Progenitor cell of endocrine pancreas (in vitro differentiated cells): ENCODE measurements at regions not wholly inside any gene's neighbourhood (a gene's known extent, or its start where the extent isn't known, plus 50 kb on each side); places are given as distances from the start of the nearest gene placed in this dataset.

ENCODE experiments used
- DNase-seq: peaks from one replicate; pipeline ENCODE4 v3.0.0; 2021; ENCODE audit warnings: low spot score; ENCODE audit not compliant: unreplicated experiment
- H3K27ac Mint-ChIP-seq: 2 replicates; pipeline ENCODE4 v1.8.0; 2021; ENCODE audit warnings: mild to moderate bottlenecking, moderate library complexity, mixed read lengths
- H3K27me3 Mint-ChIP-seq: 2 replicates; pipeline ENCODE4 v1.8.0; 2021; ENCODE audit warnings: mixed read lengths
- H3K36me3 Mint-ChIP-seq: 2 replicates; pipeline ENCODE4 v1.8.0; 2022; ENCODE audit warnings: mixed read lengths; ENCODE audit not compliant: insufficient read depth
- H3K4me1 Mint-ChIP-seq: 2 replicates; pipeline ENCODE4 v1.8.0; 2021; ENCODE audit warnings: low read depth, mixed read lengths
- H3K4me3 Mint-ChIP-seq: 2 replicates; pipeline ENCODE4 v1.8.0; 2021; ENCODE audit warnings: low read depth, mild to moderate bottlenecking, moderate library complexity, mixed read lengths
- H3K9me3 Mint-ChIP-seq: 2 replicates; pipeline ENCODE4 v1.8.0; 2021; ENCODE audit warnings: low read depth, mixed read lengths
- TF ChIP-seq, protein P1 (sequence below): fragments of 200-600 bp; sonication (generic); IDR thresholded peaks from one replicate; pipeline ENCODE4 v1.5.0; 2021; ENCODE audit warnings: antibody characterized with exemption, mild to moderate bottlenecking; ENCODE audit not compliant: unreplicated experiment

- Mint-ChIP-seq H3K36me3 (peaks cover 11% of the 10 kb centered on the region), H3K9me3 (no peaks in the 10 kb centered on the region), H3K4me1 (peaks cover 2% of the 10 kb centered on the region), H3K27ac (no peak overlapping the region), H3K4me3 (no peak overlapping the region), H3K27me3 (no peaks in the 10 kb centered on the region)
- no peak for DNase-seq
- TF ChIP-seq, protein P1, sequence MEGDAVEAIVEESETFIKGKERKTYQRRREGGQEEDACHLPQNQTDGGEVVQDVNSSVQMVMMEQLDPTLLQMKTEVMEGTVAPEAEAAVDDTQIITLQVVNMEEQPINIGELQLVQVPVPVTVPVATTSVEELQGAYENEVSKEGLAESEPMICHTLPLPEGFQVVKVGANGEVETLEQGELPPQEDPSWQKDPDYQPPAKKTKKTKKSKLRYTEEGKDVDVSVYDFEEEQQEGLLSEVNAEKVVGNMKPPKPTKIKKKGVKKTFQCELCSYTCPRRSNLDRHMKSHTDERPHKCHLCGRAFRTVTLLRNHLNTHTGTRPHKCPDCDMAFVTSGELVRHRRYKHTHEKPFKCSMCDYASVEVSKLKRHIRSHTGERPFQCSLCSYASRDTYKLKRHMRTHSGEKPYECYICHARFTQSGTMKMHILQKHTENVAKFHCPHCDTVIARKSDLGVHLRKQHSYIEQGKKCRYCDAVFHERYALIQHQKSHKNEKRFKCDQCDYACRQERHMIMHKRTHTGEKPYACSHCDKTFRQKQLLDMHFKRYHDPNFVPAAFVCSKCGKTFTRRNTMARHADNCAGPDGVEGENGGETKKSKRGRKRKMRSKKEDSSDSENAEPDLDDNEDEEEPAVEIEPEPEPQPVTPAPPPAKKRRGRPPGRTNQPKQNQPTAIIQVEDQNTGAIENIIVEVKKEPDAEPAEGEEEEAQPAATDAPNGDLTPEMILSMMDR, result peak; percentile 21
Observed at GRCh38 chr4:123096038-123096437, 173.6 kb upstream of the NUDT6 start.

DNA sequence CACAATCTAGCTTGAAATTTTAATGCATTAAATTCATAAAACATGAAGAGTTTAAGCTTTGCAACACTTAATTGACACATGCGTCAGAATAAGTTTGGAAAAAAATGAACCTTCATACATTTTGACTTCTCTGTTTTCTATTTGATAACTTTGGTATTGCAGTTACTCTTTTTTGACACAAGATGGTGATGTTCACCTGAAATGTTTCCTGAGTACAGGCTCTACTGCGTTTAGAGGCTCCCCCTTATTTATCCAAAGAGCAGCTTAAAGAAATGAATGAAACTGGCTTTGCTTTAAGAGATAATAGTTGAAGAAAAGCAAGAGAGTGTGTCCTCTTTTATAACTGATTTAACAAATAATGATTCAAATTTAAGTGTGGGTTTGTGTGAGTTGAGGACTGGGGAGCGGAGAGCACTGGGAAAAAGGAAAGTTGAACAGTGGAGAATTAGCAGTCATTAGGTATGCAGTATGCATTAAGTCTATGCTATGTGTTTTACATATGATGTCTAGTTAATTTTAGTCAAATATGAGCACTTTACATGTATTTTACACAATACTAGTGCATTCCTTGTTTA is 180.6 kb upstream of the NUDT6 start:
- H3K27me3 Mint-ChIP-seq, result no peaks in the 10 kb centered on the region
- no peak overlapping the region for H3K27ac Mint-ChIP-seq
- no peaks in the 10 kb centered on the region for H3K9me3 Mint-ChIP-seq
- TF ChIP-seq, protein P1, result peak; percentile 85
- peaks cover 2% of the 10 kb centered on the region for H3K4me1 Mint-ChIP-seq
- no peak for DNase-seq
- no peaks in the 10 kb centered on the region for H3K36me3 Mint-ChIP-seq
- H3K4me3 Mint-ChIP-seq, result no peak overlapping the region

GRCh38 chr4:123104310-123105025 is 182.1 kb upstream of the NUDT6 start:
- Mint-ChIP-seq H3K9me3 (no peaks in the 10 kb centered on the region), H3K27ac (no peak overlapping the region), H3K36me3 (no peaks in the 10 kb centered on the region), H3K27me3 (no peaks in the 10 kb centered on the region), H3K4me1 (peaks cover 2% of the 10 kb centered on the region), H3K4me3 (no peak overlapping the region)
- TF ChIP-seq, protein P1, result no peak
- DNase-seq, result no peak

DNA sequence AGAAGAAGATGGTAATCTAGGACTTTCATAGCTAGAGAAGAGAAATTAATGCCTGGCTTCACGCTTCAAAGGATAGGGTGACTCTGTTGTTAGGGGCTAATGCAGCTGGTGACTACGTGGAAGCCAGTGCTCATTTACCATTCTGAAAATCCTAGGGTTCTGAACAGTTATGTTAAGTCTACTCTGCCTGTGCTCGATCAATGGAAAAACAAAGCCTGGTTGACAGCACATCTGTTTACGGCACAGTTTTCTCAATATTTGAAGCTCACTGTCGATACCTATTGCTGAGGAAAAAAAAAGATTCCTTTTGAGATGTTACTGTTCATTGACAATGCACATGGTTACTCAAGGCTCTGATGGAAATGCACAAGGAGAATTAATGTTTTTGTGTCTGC is 182.6 kb upstream of the NUDT6 start:
- H3K4me1 Mint-ChIP-seq, result peaks cover 2% of the 10 kb centered on the region
- H3K4me3 Mint-ChIP-seq, result no peak overlapping the region
- no peaks in the 10 kb centered on the region for H3K27me3 Mint-ChIP-seq
- no peak overlapping the region for H3K27ac Mint-ChIP-seq
- DNase-seq, result no peak
- TF ChIP-seq, protein P1, result no peak
- H3K9me3 Mint-ChIP-seq, result no peaks in the 10 kb centered on the region
- H3K36me3 Mint-ChIP-seq, result no peaks in the 10 kb centered on the region

- H3K36me3 Mint-ChIP-seq, result no peaks in the 10 kb centered on the region
- DNase-seq, result no peak
- no peaks in the 10 kb centered on the region for H3K4me1 Mint-ChIP-seq
- H3K9me3 Mint-ChIP-seq, result no peaks in the 10 kb centered on the region
- TF ChIP-seq, protein P1, result no peak
- H3K27me3 Mint-ChIP-seq, result no peaks in the 10 kb centered on the region
- H3K4me3 Mint-ChIP-seq, result no peak overlapping the region
- no peak overlapping the region for H3K27ac Mint-ChIP-seq
Observed at GRCh38 chr4:123106747-123107146, 184.3 kb upstream of the NUDT6 start.
